22Rv1 (cell line): ENCODE measurements at regions not wholly inside any gene's neighbourhood (a gene's known extent, or its start where the extent isn't known, plus 50 kb on each side); places are given as distances from the start of the nearest gene placed in this dataset.

Experiments used
- H3K27ac ChIP-seq: fragments of 450-650 bp; 2 replicates; pipeline ENCODE4 v1.5.1; 2017
- ZFX ChIP-seq: fragments of 450-650 bp; IDR thresholded peaks from 2 replicates; pipeline ENCODE4 v1.6.1; 2017; ENCODE audit warnings: antibody characterized with exemption, borderline replicate concordance
- TF ChIP-seq, protein P1 (sequence below): fragments of 450-650 bp; IDR thresholded peaks from 2 replicates; pipeline ENCODE4 v1.5.1; 2017; ENCODE audit warnings: mild to moderate bottlenecking

DNA sequence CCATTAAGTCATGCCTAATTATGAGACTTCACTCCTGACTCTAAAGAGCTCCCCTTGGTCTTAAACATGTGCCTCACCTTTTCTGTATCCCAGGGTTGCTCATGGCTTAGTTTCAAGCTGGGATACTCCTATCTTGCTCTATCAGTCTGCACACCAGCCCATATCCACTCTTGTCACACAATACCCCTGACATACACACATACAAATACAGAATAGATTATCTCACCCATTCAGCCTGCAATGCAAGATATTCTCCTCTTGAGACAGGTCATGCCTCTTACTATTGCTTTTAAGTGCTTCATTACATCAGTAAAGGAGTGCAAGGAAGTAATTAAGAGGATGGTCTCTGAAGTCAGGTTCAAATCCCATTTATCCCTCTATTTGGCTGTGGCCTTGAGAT is 587.3 kb downstream of the IGSF11 start:
- no peak overlapping the region for H3K27ac ChIP-seq
- no peak for TF ChIP-seq ZFX
- TF ChIP-seq, protein P1, sequence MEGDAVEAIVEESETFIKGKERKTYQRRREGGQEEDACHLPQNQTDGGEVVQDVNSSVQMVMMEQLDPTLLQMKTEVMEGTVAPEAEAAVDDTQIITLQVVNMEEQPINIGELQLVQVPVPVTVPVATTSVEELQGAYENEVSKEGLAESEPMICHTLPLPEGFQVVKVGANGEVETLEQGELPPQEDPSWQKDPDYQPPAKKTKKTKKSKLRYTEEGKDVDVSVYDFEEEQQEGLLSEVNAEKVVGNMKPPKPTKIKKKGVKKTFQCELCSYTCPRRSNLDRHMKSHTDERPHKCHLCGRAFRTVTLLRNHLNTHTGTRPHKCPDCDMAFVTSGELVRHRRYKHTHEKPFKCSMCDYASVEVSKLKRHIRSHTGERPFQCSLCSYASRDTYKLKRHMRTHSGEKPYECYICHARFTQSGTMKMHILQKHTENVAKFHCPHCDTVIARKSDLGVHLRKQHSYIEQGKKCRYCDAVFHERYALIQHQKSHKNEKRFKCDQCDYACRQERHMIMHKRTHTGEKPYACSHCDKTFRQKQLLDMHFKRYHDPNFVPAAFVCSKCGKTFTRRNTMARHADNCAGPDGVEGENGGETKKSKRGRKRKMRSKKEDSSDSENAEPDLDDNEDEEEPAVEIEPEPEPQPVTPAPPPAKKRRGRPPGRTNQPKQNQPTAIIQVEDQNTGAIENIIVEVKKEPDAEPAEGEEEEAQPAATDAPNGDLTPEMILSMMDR: no peak

DNA sequence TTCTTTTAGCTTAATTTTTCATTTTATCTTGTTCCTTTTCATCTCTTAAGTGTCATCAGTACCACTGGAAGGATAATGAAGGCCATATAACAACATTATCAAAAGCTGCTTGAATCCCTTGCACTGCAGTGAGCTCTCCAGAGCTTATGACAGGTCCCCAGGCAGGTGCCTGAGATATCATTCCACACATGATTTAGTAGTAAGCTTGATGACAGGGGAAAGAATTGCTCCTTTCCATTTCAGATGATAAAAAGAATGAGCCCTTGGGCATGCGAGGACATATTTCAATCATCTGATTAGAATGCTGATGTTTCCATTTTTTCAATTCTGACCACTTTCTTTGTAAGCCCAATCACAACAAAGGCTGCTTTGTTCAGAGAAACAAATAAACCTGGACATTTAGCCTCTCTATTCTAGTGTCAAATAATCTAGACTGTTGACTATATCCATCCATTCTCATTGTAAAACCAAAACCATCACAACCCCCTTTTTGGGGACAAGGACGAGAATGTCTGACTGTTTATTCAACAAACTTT is 567.8 kb downstream of the IGSF11 start:
- TF ChIP-seq, protein P1: no peak
- no peak for TF ChIP-seq ZFX
- no peak overlapping the region for H3K27ac ChIP-seq

DNA sequence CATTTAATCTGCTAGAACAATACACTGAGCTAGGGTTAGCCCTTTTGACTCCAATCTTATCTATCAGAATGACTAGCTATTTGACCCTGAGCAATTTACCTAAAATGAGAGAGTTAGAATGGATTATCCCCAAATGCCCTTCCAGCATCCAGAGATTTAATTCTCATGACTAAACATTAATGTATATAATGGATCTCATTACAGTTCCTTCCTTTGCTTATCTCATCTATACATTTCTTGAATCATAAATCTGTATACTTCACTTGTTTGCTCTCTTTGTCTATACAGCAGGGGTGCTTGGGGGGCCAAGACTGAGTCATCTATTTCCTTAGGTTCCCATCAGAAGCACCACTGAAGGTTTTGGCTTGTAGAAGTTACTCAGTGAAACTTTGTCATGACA is 565.8 kb downstream of the IGSF11 start:
- TF ChIP-seq, protein P1: no peak
- no peak for TF ChIP-seq ZFX
- no peak overlapping the region for H3K27ac ChIP-seq

DNA sequence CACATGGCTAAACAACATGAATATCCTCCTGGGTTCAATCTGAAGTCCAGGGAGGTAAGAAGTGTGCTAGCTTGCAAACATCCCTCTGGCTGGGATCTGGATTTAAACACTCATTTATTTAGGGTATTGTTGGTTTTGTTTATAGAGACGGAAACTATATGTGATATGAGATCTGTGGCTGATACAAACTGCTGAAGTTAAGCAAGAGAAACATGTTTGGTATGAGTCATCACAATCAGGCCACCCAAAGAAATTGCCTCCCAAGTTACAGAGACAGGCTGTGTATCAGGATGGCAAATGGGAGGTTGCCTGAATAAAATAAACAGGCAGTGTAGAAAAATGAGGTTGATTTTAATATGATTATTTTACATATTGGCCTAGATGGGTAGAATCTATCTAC is 562.1 kb downstream of the IGSF11 start:
- no peak overlapping the region for H3K27ac ChIP-seq
- TF ChIP-seq, protein P1: no peak
- TF ChIP-seq ZFX: no peak

DNA sequence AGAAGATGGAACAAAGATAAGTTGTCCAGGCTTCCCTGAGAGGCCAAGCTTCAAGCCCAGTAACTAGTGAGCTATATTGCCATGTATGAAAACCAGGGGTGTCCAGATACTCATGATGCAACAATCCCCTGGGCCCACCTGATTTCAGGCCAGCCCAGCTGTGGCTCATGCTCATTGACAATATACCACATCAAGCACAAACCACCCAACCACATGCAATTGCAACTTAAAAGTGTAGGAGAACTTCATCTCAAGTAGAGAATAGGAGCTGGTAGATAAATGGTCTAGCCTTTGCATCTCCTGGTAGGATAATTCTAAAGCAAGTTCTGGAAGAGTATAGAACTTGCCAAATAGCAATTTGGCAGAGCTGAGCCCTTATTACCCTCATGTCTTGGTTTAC is 561.3 kb downstream of the IGSF11 start:
- no peak for TF ChIP-seq ZFX
- no peak overlapping the region for H3K27ac ChIP-seq

DNA sequence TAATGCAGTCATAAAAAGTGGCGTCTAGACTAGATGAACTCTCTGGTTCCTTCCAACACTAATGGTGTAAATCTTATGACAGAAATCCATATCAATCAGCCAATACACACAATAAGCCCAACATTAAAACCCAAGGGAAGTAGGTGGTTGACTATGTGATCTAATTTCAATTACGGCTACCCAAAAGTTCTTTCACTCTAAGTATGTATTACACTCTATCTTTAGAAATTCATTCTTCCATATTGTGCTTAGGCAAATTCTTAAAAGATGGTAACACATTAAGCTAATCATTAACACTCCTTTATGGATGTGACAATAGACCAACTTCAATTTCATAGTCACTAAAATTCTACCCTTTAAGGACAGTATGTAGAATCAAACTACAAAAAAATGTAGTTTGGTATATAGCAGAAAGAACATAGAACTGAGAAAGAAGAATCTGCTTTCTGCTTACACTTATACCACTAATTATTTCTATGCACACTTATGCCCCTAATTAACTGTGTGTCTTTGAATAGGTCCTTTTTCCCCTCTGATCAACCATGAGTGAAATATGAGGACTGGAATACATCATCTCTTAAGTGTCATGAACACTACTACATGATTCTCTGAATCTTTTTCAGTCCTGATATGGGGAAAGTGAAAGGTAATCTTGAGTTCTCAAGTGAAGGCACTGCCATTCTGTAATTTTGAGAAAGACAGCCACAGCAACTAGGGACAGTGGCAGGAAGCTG is 557.6 kb downstream of the IGSF11 start:
- TF ChIP-seq, protein P1: no peak
- TF ChIP-seq ZFX: no peak
- H3K27ac ChIP-seq: no peak overlapping the region

DNA sequence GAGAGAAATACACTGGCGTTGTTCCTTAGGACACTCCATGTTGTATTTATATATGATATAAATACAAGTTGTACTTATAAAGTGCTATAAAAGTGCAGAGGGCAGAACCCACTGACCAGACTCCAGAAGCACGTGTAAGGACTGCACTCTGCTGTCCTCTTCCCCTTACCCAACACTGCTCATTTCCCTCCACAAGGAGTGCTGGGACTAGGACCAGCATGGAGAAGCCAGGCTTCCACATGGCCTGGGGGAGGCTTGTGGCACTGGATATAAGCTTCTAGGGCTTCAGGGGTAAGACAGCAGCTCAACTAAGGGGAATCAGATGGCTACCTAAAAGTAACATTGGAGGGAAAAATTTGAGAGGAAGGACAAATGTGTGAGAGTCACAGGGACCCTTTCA is 556.9 kb downstream of the IGSF11 start:
- no peak for TF ChIP-seq ZFX
- TF ChIP-seq, protein P1: no peak
- no peak overlapping the region for H3K27ac ChIP-seq
